HCT116 (cell line): ENCODE measurements at regions not wholly inside any gene's neighbourhood (a gene's known extent, or its start where the extent isn't known, plus 50 kb on each side); places are given as distances from the start of the nearest gene placed in this dataset.

Experiments used
- ATAC-seq: fragments of 200-7000 bp; cut with Tn5 transposase; 2 replicates; pipeline ENCODE4 v1.9.1; 2020; ENCODE audit warnings: mild to moderate bottlenecking, moderate library complexity
- BruUV-seq: library from RNA; stranded (reverse); fragments of 400-500 nt; replicated peaks from 2 replicates; lab custom pipeline; 2021; lab: Mats Ljungman, UMichigan
- CTCF ChIA-PET: fragments of 300-600 bp; sonication (Branson Sonifier 250); formaldehyde crosslinking; loops from one replicate; lab custom pipeline; 2021; ENCODE audit warnings: antibody characterized with exemption; lab: Charles Lee
- POLR2A ChIA-PET: fragments of 300-600, 350-600 bp; sonication (Branson Sonifier 250); formaldehyde crosslinking; loops from one replicate; lab custom pipeline; 2021; ENCODE audit warnings: antibody characterized with exemption; lab: Charles Lee
- RAD21 ChIA-PET, 2 experiments: fragments of 300-600 bp; sonication (Branson Sonifier 250); formaldehyde crosslinking; loops; one replicate each; lab custom pipeline; 2023; ENCODE audit warnings: low total read pairs in 2 of 2; ENCODE audit not compliant: uncharacterized antibody in 2 of 2, unreplicated experiment in 2 of 2, low non-redundant PET in 1 of 2; lab: Charles Lee
- DNase-seq: peaks from one replicate; pipeline ENCODE4 v3.0.0-alpha.2; 2010; ENCODE audit warnings: low read depth, low spot score
- H2AFZ ChIP-seq: fragments of 200-600 bp; shearing (Covaris generic), sonication (generic); 2 replicates; pipeline ENCODE4 v1.6.1; 2017; ENCODE audit warnings: low read depth, mixed run types, mixed read lengths, antibody characterized with exemption, low read length; ENCODE audit not compliant: poor library complexity, severe bottlenecking
- H3K27ac ChIP-seq: 2 replicates; pipeline ENCODE4 v1.5.1; 2012; ENCODE audit warnings: low read depth, low read length
- H3K27me3 ChIP-seq: fragments of 200-600 bp; sonication (generic); 2 replicates; pipeline ENCODE4 v1.6.1; 2016; ENCODE audit warnings: mixed run types, low read length, mixed read lengths; ENCODE audit not compliant: insufficient read depth
- H3K36me3 ChIP-seq, 2 experiments: fragments of 200-500 bp in 1 of 2; fragments of 200-600 bp in 1 of 2; sonication (Bioruptor generic) in 1 of 2; sonication (generic) in 1 of 2; 2 replicates each; pipeline versions ENCODE4 v1.5.1 to v1.6.1; 2014 to 2016; ENCODE audit warnings: low read length in 2 of 2, inconsistent platforms in 1 of 2, mixed read lengths in 1 of 2, mixed run types in 1 of 2; ENCODE audit not compliant: insufficient read depth in 2 of 2, control insufficient read depth in 1 of 2
- H3K4me1 ChIP-seq, 2 experiments: fragments of 200-600 bp in 1 of 2; sonication (generic) in 1 of 2; 2 replicates each; pipeline versions ENCODE4 v1.5.1 to v1.6.1; 2012 to 2017; ENCODE audit warnings: low read length in 2 of 2, inconsistent platforms in 1 of 2, mild to moderate bottlenecking in 1 of 2, mixed read lengths in 1 of 2, mixed run types in 1 of 2, moderate library complexity in 1 of 2; ENCODE audit not compliant: insufficient read depth in 2 of 2, control insufficient read depth in 1 of 2
- H3K4me2 ChIP-seq: fragments of 200-600 bp; sonication (generic); 2 replicates; pipeline ENCODE4 v1.6.1; 2017; ENCODE audit warnings: mixed run types, low read length, mixed read lengths
- H3K4me3 ChIP-seq, 2 experiments: fragments of 200-600 bp in 1 of 2; sonication (generic) in 1 of 2; replicated peaks in 1 of 2; 2 replicates each; pipeline ENCODE4 v1.5.1; 2011 to 2016; ENCODE audit warnings: low read length in 2 of 2, control low read depth in 1 of 2, low read depth in 1 of 2, mild to moderate bottlenecking in 1 of 2, mixed read lengths in 1 of 2, mixed run types in 1 of 2
- H3K79me2 ChIP-seq: fragments of 200-600 bp; sonication (generic); 2 replicates; pipeline ENCODE4 v1.6.1; 2017; ENCODE audit warnings: mild to moderate bottlenecking, mixed run types, low read length, moderate library complexity, mixed read lengths; ENCODE audit not compliant: insufficient read depth
- H3K9ac ChIP-seq: fragments of 200-600 bp; sonication (generic); 2 replicates; pipeline ENCODE4 v1.6.1; 2016; ENCODE audit warnings: low read length, mixed read lengths
- H3K9me2 ChIP-seq: fragments of 200-600 bp; sonication (generic), shearing (Covaris generic); 2 replicates; pipeline ENCODE4 v1.6.1; 2017; ENCODE audit warnings: mixed run types, mild to moderate bottlenecking, moderate library complexity; ENCODE audit not compliant: insufficient read depth
- H3K9me3 ChIP-seq, 2 experiments: fragments of 200-500 bp in 1 of 2; fragments of 200-600 bp in 1 of 2; sonication (Bioruptor generic) in 1 of 2; sonication (generic) in 1 of 2; 2 replicates each; pipeline ENCODE4 v1.6.1; 2014 to 2017; ENCODE audit warnings: low read length in 2 of 2, mixed read lengths in 2 of 2, inconsistent platforms in 1 of 2, low read depth in 1 of 2, mild to moderate bottlenecking in 1 of 2, mixed run types in 1 of 2, moderate library complexity in 1 of 2; ENCODE audit not compliant: control insufficient read depth in 1 of 2, insufficient read depth in 1 of 2
- H4K20me1 ChIP-seq: fragments of 200-600 bp; sonication (generic), shearing (Covaris generic); 2 replicates; pipeline ENCODE4 v1.6.1; 2017; ENCODE audit warnings: mixed run types, mild to moderate bottlenecking, moderate library complexity; ENCODE audit not compliant: insufficient read depth
- CBX3 ChIP-seq: IDR thresholded peaks from 2 replicates; pipeline ENCODE4 v1.6.1; 2012; ENCODE audit warnings: low read depth
- POLR2AphosphoS5 ChIP-seq: IDR thresholded peaks from 2 replicates; pipeline ENCODE4 v1.6.1; 2011; ENCODE audit warnings: mild to moderate bottlenecking, low read depth, low read length, moderate library complexity
- SP1 ChIP-seq: IDR thresholded peaks from 2 replicates; pipeline ENCODE4 v1.6.1; 2012; ENCODE audit warnings: low read depth
- SRF ChIP-seq: IDR thresholded peaks from 2 replicates; pipeline ENCODE4 v1.6.1; 2012; ENCODE audit warnings: low read depth
- TCF7L2 ChIP-seq: IDR thresholded peaks from 2 replicates; pipeline ENCODE4 v1.7.0; 2011; ENCODE audit warnings: borderline replicate concordance, inconsistent platforms; ENCODE audit not compliant: insufficient read depth, insufficient read length; ENCODE audit errors: extremely low read depth
- intact Hi-C: fragments of 100-400 bp; cut with micrococcal nuclease; formaldehyde crosslinking; loops from 2 replicates; pipeline ENCODE4 v1.10.0; 2022

GRCh38 chr6:142534076-142534475 lies 232.3 kb downstream of the ADGRG6 start:
- Histone ChIP-seq H3K9ac (no peak overlapping the region), H3K27me3 (no peaks in the 10 kb centered on the region), H3K9me3 (peaks cover 6 to 12% of the 10 kb centered on the region in 2 experiments; a peak in 2 of 4 replicates), H3K4me2 (no peak overlapping the region), H3K27ac (no peak overlapping the region), H4K20me1 (no peaks in the 10 kb centered on the region), H3K79me2 (no peaks in the 10 kb centered on the region), H3K4me3 (no peak overlapping the region), H3K36me3 (no peaks in the 10 kb centered on the region), H3K9me2 (no peaks in the 10 kb centered on the region), H2AFZ (no peak overlapping the region), H3K4me1 (peaks cover 0 to 6% of the 10 kb centered on the region in 2 experiments; a peak in 1 of 4 replicates)
- DNase-seq (no peak), ATAC-seq (no peak)
- RAD21 ChIA-PET = no interaction called here
- CTCF ChIA-PET = no interaction called here
- POLR2A ChIA-PET = no interaction called here
- intact Hi-C loops = no loop called here
- TF ChIP-seq TCF7L2 = no peak
- no peak for TF ChIP-seq SP1
- no peak for TF ChIP-seq POLR2AphosphoS5
- no TSS peak for BruUV-seq

- intact Hi-C loops = no loop called here
- ChIA-PET CTCF (no interaction called here), POLR2A (no interaction called here), RAD21 (no interaction called here)
- H3K27me3 ChIP-seq = no peaks in the 10 kb centered on the region
- peaks cover 6 to 12% of the 10 kb centered on the region in 2 experiments; a peak in 2 of 4 replicates for H3K9me3 ChIP-seq
- DNase-seq = no peak
- no peak overlapping the region for H3K27ac ChIP-seq
- BruUV-seq = no TSS peak
- H4K20me1 ChIP-seq = no peaks in the 10 kb centered on the region
- ATAC-seq = no peak
- H2AFZ ChIP-seq = no peak overlapping the region
- H3K4me1 ChIP-seq = peaks cover 0 to 6% of the 10 kb centered on the region in 2 experiments; a peak in 1 of 4 replicates
- no peak overlapping the region for H3K4me2 ChIP-seq
- no peak overlapping the region for H3K9ac ChIP-seq
- H3K4me3 ChIP-seq = no peak overlapping the region
- H3K79me2 ChIP-seq = no peaks in the 10 kb centered on the region
- no peaks in the 10 kb centered on the region for H3K36me3 ChIP-seq
- no peaks in the 10 kb centered on the region for H3K9me2 ChIP-seq
- no peak for TF ChIP-seq SRF
- TF ChIP-seq CBX3 = peak; percentile 29; the same call in 1 of the 2 replicates
These were observed 232.7 kb downstream of the ADGRG6 start for GRCh38 chr6:142534484-142534883.
